ENCODE measurements at regions not wholly inside any gene's neighbourhood (a gene's known extent, or its start where the extent isn't known, plus 50 kb on each side); places are given as distances from the start of the nearest gene placed in this dataset.

GRCh38 chr1:91575909-91576519 lies 75.4 kb downstream of the CDC7 start:
- ATAC-seq (no peak), DNase-seq (no peak)
- intact Hi-C loops (cut with DNase I), result no loop called here

- ATAC-seq (no peak), DNase-seq (no peak)
- intact Hi-C loops (cut with DNase I), result no loop called here
Measured at GRCh38 chr1:91578320-91579109, 77.9 kb downstream of the CDC7 start.

GRCh38 chr1:91579658-91580228 lies 79.1 kb downstream of the CDC7 start:
- intact Hi-C loops (cut with DNase I), result no loop called here
- DNase-seq, result no peak
- no peak for ATAC-seq

GRCh38 chr1:91582431-91582921 lies 81.8 kb downstream of the CDC7 start:
- no peak for DNase-seq
- ATAC-seq, result peak in 1 of 2 donors; percentile 79
- intact Hi-C loops (cut with DNase I), result no loop called here

GRCh38 chr1:91583326-91583755 lies 82.7 kb downstream of the CDC7 start:
- DNase-seq (no peak), ATAC-seq (no peak)
- intact Hi-C loops (cut with DNase I), result no loop called here

- intact Hi-C loops (cut with DNase I), result loop anchor here in 1 of 2 donors (2.0 kb wide), 1 partner anchor 14 kb away; no protein-coding TSS in a partner anchor
Measured at GRCh38 chr1:91584309-91584708, 83.7 kb downstream of the CDC7 start.

GRCh38 chr1:91584878-91585277 lies 84.2 kb downstream of the CDC7 start:
- intact Hi-C loops (cut with DNase I), result loop anchor here in 1 of 2 donors (2.0 kb wide), 1 partner anchor 14 kb away; no protein-coding TSS in a partner anchor
- DNase-seq (no peak), ATAC-seq (peak; percentile 70 to 84)

More at GRCh38 chr1:91584309-91584708, 83.7 kb downstream of the CDC7 start:
- ATAC-seq (peak in 1 of 2 donors; percentile 10), DNase-seq (no peak)

GRCh38 chr1:91585502-91585901 lies 84.9 kb downstream of the CDC7 start:
- ATAC-seq, result no peak
- DNase-seq, result no peak
- intact Hi-C loops (cut with DNase I), result loop anchor here in 1 of 2 donors (2.0 kb wide), 1 partner anchor 15 kb away; no protein-coding TSS in a partner anchor

GRCh38 chr1:91585982-91586381 lies 85.3 kb downstream of the CDC7 start:
- intact Hi-C loops (cut with DNase I), result loop anchor here in 1 of 2 donors (2.0 kb wide), 1 partner anchor 15 kb away; no protein-coding TSS in a partner anchor
- DNase-seq (no peak), ATAC-seq (no peak)

- DNase-seq (no peak), ATAC-seq (no peak)
- intact Hi-C loops (cut with DNase I), result no loop called here
Measured at GRCh38 chr1:91589437-91589836, 88.8 kb downstream of the CDC7 start.

GRCh38 chr1:91591175-91591974 lies 90.7 kb downstream of the CDC7 start:
- peak in 1 of 2 donors; percentile 58 for ATAC-seq
- DNase-seq, result no peak
- intact Hi-C loops (cut with DNase I), result no loop called here

- ATAC-seq (no peak), DNase-seq (no peak)
- intact Hi-C loops (cut with DNase I), result no loop called here
Measured at GRCh38 chr1:91592716-91593477, 92.2 kb downstream of the CDC7 start.

GRCh38 chr1:91594383-91595055 lies 93.9 kb downstream of the CDC7 start:
- DNase-seq (no peak), ATAC-seq (peak in 1 of 2 donors; percentile 47)

GRCh38 chr1:91596474-91596873 lies 95.8 kb downstream of the CDC7 start:
- intact Hi-C loops (cut with DNase I), result no loop called here
- ATAC-seq (no peak), DNase-seq (no peak)

More at GRCh38 chr1:91594383-91595055, 93.9 kb downstream of the CDC7 start:
- intact Hi-C loops (cut with DNase I), result no loop called here

- DNase-seq, result no peak
- no peak for ATAC-seq
- intact Hi-C loops (cut with DNase I), result no loop called here
Measured at GRCh38 chr1:91597215-91597614, 96.6 kb downstream of the CDC7 start.

- no peak for DNase-seq
- intact Hi-C loops (cut with DNase I), result loop anchor here in 1 of 2 donors (2.0 to 5.0 kb wide), 2 partner anchors 30 to 107 kb away; no protein-coding TSS in a partner anchor
- peak; percentile 44 to 63 for ATAC-seq
Measured at GRCh38 chr1:91600431-91601337, 100.0 kb downstream of the CDC7 start.
